ENCODE measurements at regions not wholly inside any gene's neighbourhood (a gene's known extent, or its start where the extent isn't known, plus 50 kb on each side); places are given as distances from the start of the nearest gene placed in this dataset.
"Not testable (repeated sequence)": the region's sequence is repeated elsewhere in the genome, so short reads cannot be mapped to it uniquely, and the experiment has no call there.

- H3K27ac ChIP-seq (ENCODE audit: insufficient read length, low read depth, low read length); H3K56ac ChIP-seq (ENCODE audit: insufficient read length, low read depth, low read length); H3K4me1 ChIP-seq (ENCODE audit: insufficient read depth, low read length); H3T11ph ChIP-seq (ENCODE audit: low read length); H3K14ac ChIP-seq (ENCODE audit: insufficient read depth, low read length); H4K8ac ChIP-seq (replicated peaks; ENCODE audit: insufficient read length, low read depth, low read length); H4K5ac ChIP-seq (ENCODE audit: insufficient read length, low read depth, low read length); H3K23ac ChIP-seq (ENCODE audit: insufficient read length, low read depth, low read length); H3K9me3 ChIP-seq (ENCODE audit: control insufficient read depth, low read depth, low read length); H4K20me1 ChIP-seq (ENCODE audit: control insufficient read depth, insufficient read depth, insufficient read length); H3K36me3 Mint-ChIP-seq (ENCODE audit: insufficient read depth in 1 of 3, low read depth in 3 of 3); H4K91ac ChIP-seq (ENCODE audit: insufficient read length, low read depth, low read length); H2BK120ac ChIP-seq (ENCODE audit: low read depth, low read length, poor library complexity, severe bottlenecking); H3K9me3 Mint-ChIP-seq; H3K79me1 ChIP-seq (ENCODE audit: insufficient read depth, low read depth, low read length, poor library complexity, severe bottlenecking); H2BK5ac ChIP-seq (ENCODE audit: insufficient read length, low read length); H3K18ac ChIP-seq (ENCODE audit: insufficient read length, low read depth, low read length); H3K9ac ChIP-seq (ENCODE audit: extremely low read depth, insufficient read length, low read length); H3K27me3 ChIP-seq (ENCODE audit: insufficient read depth, low read length); H3K27me3 Mint-ChIP-seq (ENCODE audit: low read depth); H3K4me2 ChIP-seq (ENCODE audit: insufficient read depth, insufficient read length, low read length); H3K23me2 ChIP-seq (ENCODE audit: insufficient read length, low read depth, low read length, poor library complexity, severe bottlenecking); H3K4me1 Mint-ChIP-seq; H3K27ac Mint-ChIP-seq; H3K4ac ChIP-seq (ENCODE audit: low read depth, low read length); H2BK15ac ChIP-seq (ENCODE audit: low read depth, low read length); H2AFZ ChIP-seq (ENCODE audit: low read length); H2BK12ac ChIP-seq (ENCODE audit: insufficient read length, low read depth, low read length); H2AK5ac ChIP-seq (ENCODE audit: insufficient read length, low read length); DNase-seq; H3K4me3 Mint-ChIP-seq; H3K79me2 ChIP-seq (ENCODE audit: insufficient read depth, low read length); H2BK20ac ChIP-seq (ENCODE audit: low read depth, low read length, poor library complexity, severe bottlenecking): not testable (repeated sequence)
- no CpG with 5 or more reads among the region's 2 CpGs for WGBS (ENCODE audit: extremely low coverage, insufficient read length, low lambda C conversion rate)
Observed at GRCh38 chr10:45540589-45540988, 132.0 kb downstream of the ZFAND4 start.

GRCh38 chr10:45539569-45539968 lies 133.0 kb downstream of the ZFAND4 start:
- DNase-seq; H2BK12ac ChIP-seq (ENCODE audit: insufficient read length, low read depth, low read length); H3K56ac ChIP-seq (ENCODE audit: insufficient read length, low read depth, low read length); H2BK120ac ChIP-seq (ENCODE audit: low read depth, low read length, poor library complexity, severe bottlenecking); H2AFZ ChIP-seq (ENCODE audit: low read length); H3K18ac ChIP-seq (ENCODE audit: insufficient read length, low read depth, low read length); H3K27ac ChIP-seq (ENCODE audit: insufficient read length, low read depth, low read length); H3K4ac ChIP-seq (ENCODE audit: low read depth, low read length); H4K5ac ChIP-seq (ENCODE audit: insufficient read length, low read depth, low read length); H3T11ph ChIP-seq (ENCODE audit: low read length); H3K79me1 ChIP-seq (ENCODE audit: insufficient read depth, low read depth, low read length, poor library complexity, severe bottlenecking); H3K9me3 ChIP-seq (ENCODE audit: control insufficient read depth, low read depth, low read length); H3K27ac Mint-ChIP-seq; H2BK5ac ChIP-seq (ENCODE audit: insufficient read length, low read length); H2AK5ac ChIP-seq (ENCODE audit: insufficient read length, low read length); H3K27me3 ChIP-seq (ENCODE audit: insufficient read depth, low read length); H2BK20ac ChIP-seq (ENCODE audit: low read depth, low read length, poor library complexity, severe bottlenecking); H3K23ac ChIP-seq (ENCODE audit: insufficient read length, low read depth, low read length); H3K4me3 Mint-ChIP-seq; H3K4me2 ChIP-seq (ENCODE audit: insufficient read depth, insufficient read length, low read length); H3K36me3 Mint-ChIP-seq (ENCODE audit: insufficient read depth in 1 of 3, low read depth in 3 of 3); H3K9me3 Mint-ChIP-seq; H3K9ac ChIP-seq (ENCODE audit: extremely low read depth, insufficient read length, low read length); H3K4me1 ChIP-seq (ENCODE audit: insufficient read depth, low read length); H3K23me2 ChIP-seq (ENCODE audit: insufficient read length, low read depth, low read length, poor library complexity, severe bottlenecking); H3K79me2 ChIP-seq (ENCODE audit: insufficient read depth, low read length); H2BK15ac ChIP-seq (ENCODE audit: low read depth, low read length); H3K27me3 Mint-ChIP-seq (ENCODE audit: low read depth); H4K91ac ChIP-seq (ENCODE audit: insufficient read length, low read depth, low read length); H3K14ac ChIP-seq (ENCODE audit: insufficient read depth, low read length); H4K8ac ChIP-seq (replicated peaks; ENCODE audit: insufficient read length, low read depth, low read length); H4K20me1 ChIP-seq (ENCODE audit: control insufficient read depth, insufficient read depth, insufficient read length); H3K4me1 Mint-ChIP-seq: not testable (repeated sequence)
- WGBS (ENCODE audit: extremely low coverage, insufficient read length, low lambda C conversion rate) = no CpG with 5 or more reads among the region's 1 CpG
